ENCODE measurements at regions not wholly inside any gene's neighbourhood (a gene's known extent, or its start where the extent isn't known, plus 50 kb on each side); places are given as distances from the start of the nearest gene placed in this dataset.

DNA sequence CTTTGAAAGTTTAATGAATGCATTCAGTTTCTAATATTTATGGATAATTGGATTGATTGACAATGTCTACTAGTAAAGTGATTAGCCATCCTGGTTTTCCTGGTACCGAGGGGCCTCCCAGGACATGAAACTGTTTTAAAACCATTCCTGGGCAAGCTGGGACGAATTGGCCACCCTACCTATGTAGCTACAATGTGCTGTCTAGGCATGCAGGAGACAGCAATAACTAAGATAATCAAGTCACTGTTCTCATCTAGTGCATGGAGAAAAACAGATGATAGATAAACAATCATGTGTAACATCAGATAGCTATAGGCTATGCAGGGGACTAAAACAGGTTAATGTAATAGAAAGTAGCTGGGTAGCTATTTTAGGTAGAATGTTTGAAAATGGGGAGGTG is 67.1 kb downstream of the PMAIP1 start (continued):
- TF ChIP-seq AFF4 (CRISPR knock-in tag; IDR thresholded peaks at IDR 0.05) (no peak), POLR3G (IDR thresholded peaks at IDR 0.05; ENCODE audit: extremely low read depth, insufficient read length, insufficient replicate concordance) (no peak), MNT (conservative IDR thresholded peaks at IDR 0.05) (no peak), NR1H2 (CRISPR knock-in tag; IDR thresholded peaks at IDR 0.05) (no peak), RFX1 (IDR thresholded peaks at IDR 0.05) (no peak), NCOA1 (IDR thresholded peaks at IDR 0.05; ENCODE audit: low read depth) (no peak), ZNF780A (CRISPR knock-in tag; IDR thresholded peaks at IDR 0.05) (no peak), ASH1L (IDR thresholded peaks at IDR 0.05; ENCODE audit: borderline replicate concordance, low read depth, partially characterized antibody) (no peak), TAL1 (IDR thresholded peaks at IDR 0.05) (no peak)
- TF ChIP-seq, protein P1, sequence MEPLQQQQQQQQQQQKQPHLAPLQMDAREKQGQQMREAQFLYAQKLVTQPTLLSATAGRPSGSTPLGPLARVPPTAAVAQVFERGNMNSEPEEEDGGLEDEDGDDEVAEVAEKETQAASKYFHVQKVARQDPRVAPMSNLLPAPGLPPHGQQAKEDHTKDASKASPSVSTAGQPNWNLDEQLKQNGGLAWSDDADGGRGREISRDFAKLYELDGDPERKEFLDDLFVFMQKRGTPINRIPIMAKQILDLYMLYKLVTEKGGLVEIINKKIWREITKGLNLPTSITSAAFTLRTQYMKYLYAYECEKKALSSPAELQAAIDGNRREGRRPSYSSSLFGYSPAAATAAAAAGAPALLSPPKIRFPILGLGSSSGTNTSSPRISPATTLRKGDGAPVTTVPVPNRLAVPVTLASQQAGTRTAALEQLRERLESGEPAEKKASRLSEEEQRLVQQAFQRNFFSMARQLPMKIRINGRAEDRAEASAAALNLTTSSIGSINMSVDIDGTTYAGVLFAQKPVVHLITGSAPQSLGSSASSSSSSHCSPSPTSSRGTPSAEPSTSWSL (CRISPR knock-in tag; IDR thresholded peaks at IDR 0.05; ENCODE audit: borderline replicate concordance): no peak
- TF ChIP-seq, protein P2, sequence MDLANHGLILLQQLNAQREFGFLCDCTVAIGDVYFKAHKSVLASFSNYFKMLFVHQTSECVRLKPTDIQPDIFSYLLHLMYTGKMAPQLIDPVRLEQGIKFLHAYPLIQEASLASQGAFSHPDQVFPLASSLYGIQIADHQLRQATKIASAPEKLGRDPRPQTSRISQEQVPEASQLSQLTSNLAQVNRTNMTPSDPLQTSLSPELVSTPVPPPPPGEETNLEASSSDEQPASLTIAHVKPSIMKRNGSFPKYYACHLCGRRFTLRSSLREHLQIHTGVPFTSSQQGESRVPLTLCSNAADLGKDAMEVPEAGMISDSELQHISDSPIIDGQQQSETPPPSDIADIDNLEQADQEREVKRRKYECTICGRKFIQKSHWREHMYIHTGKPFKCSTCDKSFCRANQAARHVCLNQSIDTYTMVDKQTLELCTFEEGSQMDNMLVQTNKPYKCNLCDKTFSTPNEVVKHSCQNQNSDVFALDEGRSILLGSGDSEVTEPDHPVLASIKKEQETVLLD (IDR thresholded peaks at IDR 0.05): no peak

Measured in K562 (cell line).